Upper lobe of left lung (tissue), 4 donors: ENCODE measurements at regions not wholly inside any gene's neighbourhood (a gene's known extent, or its start where the extent isn't known, plus 50 kb on each side); places are given as distances from the start of the nearest gene placed in this dataset.

Experiments
- POLR2A ChIP-seq, 4 donors: fragments of 450-650 bp; IDR thresholded peaks; one replicate each; pipeline ENCODE4 v1.5.1; 2016 to 2017; ENCODE audit warnings: antibody characterized with exemption in 4 of 4, mild to moderate bottlenecking in 2 of 4
- TF ChIP-seq, protein P1 (sequence below), 6 experiments: fragments of 450-650 bp in 4 of 6; fragments of 200-600 bp in 2 of 6; sonication (generic) in 2 of 6; IDR thresholded peaks; one replicate each; pipeline ENCODE4 v1.5.1; 2016 to 2019; ENCODE audit warnings: antibody characterized with exemption in 6 of 6

DNA sequence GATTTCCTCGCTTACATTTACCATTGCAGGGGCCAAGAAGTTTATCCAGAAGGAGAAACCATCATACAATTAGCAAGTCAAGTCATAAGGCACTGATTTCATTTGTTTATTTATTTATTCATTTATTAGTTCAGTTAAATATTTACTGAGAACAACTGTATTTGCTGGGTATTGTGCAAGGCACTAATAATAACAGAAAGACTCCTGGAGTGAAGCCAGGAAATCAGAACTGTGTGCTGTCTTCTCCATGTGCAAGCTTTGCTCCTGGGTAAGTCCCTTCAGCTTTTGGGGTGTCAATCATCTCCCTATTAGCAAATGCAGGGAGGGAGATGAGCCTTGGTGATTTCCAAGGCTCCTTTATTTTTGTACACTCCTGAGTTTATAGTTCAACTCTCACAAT lies 341.6 kb upstream of the MEIS1 start:
- no peak for TF ChIP-seq POLR2A (IDR thresholded peaks at IDR 0.05)
- TF ChIP-seq, protein P1, sequence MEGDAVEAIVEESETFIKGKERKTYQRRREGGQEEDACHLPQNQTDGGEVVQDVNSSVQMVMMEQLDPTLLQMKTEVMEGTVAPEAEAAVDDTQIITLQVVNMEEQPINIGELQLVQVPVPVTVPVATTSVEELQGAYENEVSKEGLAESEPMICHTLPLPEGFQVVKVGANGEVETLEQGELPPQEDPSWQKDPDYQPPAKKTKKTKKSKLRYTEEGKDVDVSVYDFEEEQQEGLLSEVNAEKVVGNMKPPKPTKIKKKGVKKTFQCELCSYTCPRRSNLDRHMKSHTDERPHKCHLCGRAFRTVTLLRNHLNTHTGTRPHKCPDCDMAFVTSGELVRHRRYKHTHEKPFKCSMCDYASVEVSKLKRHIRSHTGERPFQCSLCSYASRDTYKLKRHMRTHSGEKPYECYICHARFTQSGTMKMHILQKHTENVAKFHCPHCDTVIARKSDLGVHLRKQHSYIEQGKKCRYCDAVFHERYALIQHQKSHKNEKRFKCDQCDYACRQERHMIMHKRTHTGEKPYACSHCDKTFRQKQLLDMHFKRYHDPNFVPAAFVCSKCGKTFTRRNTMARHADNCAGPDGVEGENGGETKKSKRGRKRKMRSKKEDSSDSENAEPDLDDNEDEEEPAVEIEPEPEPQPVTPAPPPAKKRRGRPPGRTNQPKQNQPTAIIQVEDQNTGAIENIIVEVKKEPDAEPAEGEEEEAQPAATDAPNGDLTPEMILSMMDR (IDR thresholded peaks at IDR 0.05) = no peak
